Right cardiac atrium (tissue), 5 donors: ENCODE measurements at regions not wholly inside any gene's neighbourhood (a gene's known extent, or its start where the extent isn't known, plus 50 kb on each side); places are given as distances from the start of the nearest gene placed in this dataset.
"Not testable (repeated sequence)": the region's sequence is repeated elsewhere in the genome, so short reads cannot be mapped to it uniquely, and the experiment has no call there.

Experiments
- ATAC-seq, 2 donors: fragments of 200-7000 bp; cut with Tn5 transposase; one replicate each; pipeline versions ENCODE4 v1.8.0 to v1.9.1; 2020; ENCODE audit warnings: moderate library complexity in 2 of 2, mild to moderate bottlenecking in 1 of 2
- DNase-seq, 3 donors: peaks; one replicate each; pipeline ENCODE4 v3.0.0-alpha.2; 2020
- H3K27ac ChIP-seq: one replicate; pipeline ENCODE4 v1.5.1; 2013; ENCODE audit warnings: mild to moderate bottlenecking, low read length, control low read depth, moderate library complexity
- H3K27me3 ChIP-seq: one replicate; pipeline ENCODE4 v1.6.1; 2013; ENCODE audit not compliant: control insufficient read depth, insufficient read depth
- H3K4me1 ChIP-seq: one replicate; pipeline ENCODE4 v1.6.1; 2013; ENCODE audit warnings: low read length; ENCODE audit not compliant: control insufficient read depth, insufficient read depth
- H3K4me3 ChIP-seq: one replicate; pipeline ENCODE4 v1.5.1; 2013; ENCODE audit warnings: low read length, control low read depth
- H3K9me3 ChIP-seq: one replicate; pipeline ENCODE4 v1.6.1; 2013; ENCODE audit warnings: low read length; ENCODE audit not compliant: control insufficient read depth
- WGBS: extraction: QIAGEN DNeasy Blood & Tissue Kit; methylation state at CpG from one replicate; pipeline ENCODE4 v1.1.7; 2013; 5-methylcytosine and 5-hydroxymethylcytosine counted together
- intact Hi-C, 4 donors: fragments of 100-400 bp; cut with DNase I; formaldehyde crosslinking; loops; one replicate each; pipeline versions ENCODE4 v1.11.0 to v1.14.0; 2022 to 2023
- donor health status: healthy with polysubstance abuse.
- donor health status: DM: no; HTN: yes; CAD: no.
- donor health status: DM: no; HTN: no; CAD: no.
- donor health status: DM: no; HTN: yes; CAD: no; lungs with severe emphysema.
- donor health status: DM: yes; HTN: yes; CAD: no.

DNA sequence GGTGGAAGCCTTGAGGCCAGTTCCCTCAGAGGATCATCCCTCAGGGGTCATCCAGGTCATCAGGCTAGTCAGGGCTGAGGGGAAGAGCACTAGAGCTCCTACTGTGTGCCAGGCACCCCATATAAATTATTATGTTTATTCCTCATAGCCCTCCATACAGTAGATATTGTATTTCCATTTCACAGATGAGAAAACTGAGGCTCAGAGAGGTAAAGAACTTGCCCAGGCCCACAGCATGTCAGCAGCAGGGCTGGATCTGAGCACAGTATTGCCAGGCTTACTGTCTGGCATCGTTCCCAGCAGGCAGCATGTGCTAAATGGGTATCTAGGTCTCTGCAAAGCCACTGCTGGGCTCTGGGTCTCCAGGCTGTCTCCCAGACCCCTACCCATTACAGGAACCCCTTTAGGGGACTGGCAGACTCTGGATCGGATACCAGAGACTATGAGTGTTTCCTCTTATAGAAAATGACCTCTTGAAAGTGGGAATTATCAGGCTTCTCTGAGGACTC lies 153.3 kb downstream of the PTPRU start:
- no peaks in the 10 kb centered on the region for H3K27me3 ChIP-seq

GRCh38 chr1:29388884-29389283 lies 152.6 kb downstream of the PTPRU start:
- intact Hi-C loops = no loop called here
- ATAC-seq (no peak), DNase-seq (no peak)
- no peak overlapping the region for H3K4me3 ChIP-seq
- no peaks in the 10 kb centered on the region for H3K9me3 ChIP-seq
- H3K27me3 ChIP-seq = no peaks in the 10 kb centered on the region
- WGBS = 60% methylated on average over 6 of the region's 6 CpGs
- H3K4me1 ChIP-seq = no peaks in the 10 kb centered on the region
- H3K27ac ChIP-seq = no peak overlapping the region

More for the DNA sequence above, 153.3 kb downstream of the PTPRU start:
- H3K27ac ChIP-seq = no peak overlapping the region
- intact Hi-C loops = no loop called here
- WGBS = 47% methylated on average over 2 of the region's 2 CpGs
- DNase-seq = no peak
- ATAC-seq = no peak
- no peak overlapping the region for H3K4me3 ChIP-seq
- no peaks in the 10 kb centered on the region for H3K9me3 ChIP-seq
- no peaks in the 10 kb centered on the region for H3K4me1 ChIP-seq

DNA sequence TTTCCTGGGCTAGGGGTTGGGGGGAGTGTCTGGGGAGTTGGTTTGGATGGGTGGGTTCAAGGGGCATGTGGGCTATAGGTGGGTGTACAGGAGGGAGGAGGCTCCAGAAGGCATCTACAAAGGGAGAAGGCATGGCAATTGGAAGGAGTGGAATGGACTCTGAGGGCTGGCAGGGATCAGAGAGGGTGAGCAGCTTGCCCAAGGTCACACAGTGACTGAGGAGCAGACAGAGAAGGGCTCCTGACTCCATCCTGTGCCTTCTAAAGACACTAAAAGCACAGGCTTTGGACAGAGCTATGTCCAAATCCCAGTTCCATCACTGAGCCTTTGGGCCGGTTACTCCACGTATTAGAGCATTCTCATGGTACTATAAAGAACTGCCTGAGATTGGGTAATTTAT lies 151.8 kb downstream of the PTPRU start:
- Histone ChIP-seq H3K9me3 (no peaks in the 10 kb centered on the region), H3K27me3 (no peaks in the 10 kb centered on the region), H3K27ac (no peak overlapping the region), H3K4me1 (no peaks in the 10 kb centered on the region), H3K4me3 (no peak overlapping the region)
- DNase-seq = no peak
- intact Hi-C loops = no loop called here
- ATAC-seq = no peak
- 88% methylated on average over 2 of the region's 2 CpGs for WGBS

- intact Hi-C loops = no loop called here
- WGBS = 74% methylated on average over 3 of the region's 3 CpGs
- H3K27ac ChIP-seq = no peak overlapping the region
- no peaks in the 10 kb centered on the region for H3K4me1 ChIP-seq
- no peaks in the 10 kb centered on the region for H3K9me3 ChIP-seq
- no peaks in the 10 kb centered on the region for H3K27me3 ChIP-seq
- ATAC-seq = no peak
- DNase-seq = no peak
- no peak overlapping the region for H3K4me3 ChIP-seq
These were observed 150.9 kb downstream of the PTPRU start for GRCh38 chr1:29387210-29387609.

DNA sequence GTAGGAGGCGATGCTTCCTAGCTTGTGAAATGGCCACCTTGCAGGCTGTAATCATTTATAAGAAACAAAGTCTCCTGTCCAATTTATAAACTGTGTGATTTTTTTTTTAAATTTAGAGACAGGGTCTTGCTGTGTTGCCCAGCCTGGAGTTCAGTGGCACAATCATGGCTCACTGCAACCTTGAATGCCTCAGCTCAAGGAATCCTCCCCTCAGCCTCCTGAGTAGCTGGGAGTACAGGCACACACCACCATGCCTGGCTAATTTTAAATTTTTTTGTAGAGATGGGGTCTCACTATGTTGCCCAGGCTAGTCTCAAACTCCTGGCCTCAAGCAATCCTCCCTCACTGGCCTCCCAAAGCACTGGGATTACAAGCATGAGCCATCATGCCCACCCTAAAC lies 150.1 kb downstream of the PTPRU start:
- not testable (repeated sequence) for H3K27me3 ChIP-seq, ATAC-seq, H3K4me1 ChIP-seq

DNA sequence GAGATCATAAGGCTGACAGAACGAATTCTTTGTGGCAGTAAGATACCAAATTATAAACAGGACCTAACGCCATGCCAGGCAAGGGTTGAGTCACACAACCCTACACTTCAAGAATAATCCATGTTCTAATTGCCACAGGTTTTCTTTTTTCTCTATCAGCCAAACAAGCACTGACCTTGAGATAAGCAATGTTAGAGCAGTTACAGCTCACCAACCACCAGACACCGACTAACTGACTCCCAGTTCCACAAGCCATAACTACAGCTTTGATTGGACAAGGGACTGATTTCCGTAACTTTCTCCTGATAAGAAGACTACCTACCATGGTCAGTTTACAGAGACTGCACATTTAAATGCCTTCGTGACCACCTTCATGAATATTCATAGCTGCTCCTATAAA lies 149.6 kb downstream of the PTPRU start:
- WGBS = 43% methylated on average over 5 of the region's 5 CpGs
- ATAC-seq = no peak
- no peaks in the 10 kb centered on the region for H3K9me3 ChIP-seq
- H3K27ac ChIP-seq = no peak overlapping the region
- H3K4me3 ChIP-seq = no peak overlapping the region
- no peak for DNase-seq
- H3K27me3 ChIP-seq = no peaks in the 10 kb centered on the region
- H3K4me1 ChIP-seq = no peaks in the 10 kb centered on the region
- intact Hi-C loops = no loop called here

More for the DNA sequence above, 150.1 kb downstream of the PTPRU start:
- DNase-seq, H3K9me3 ChIP-seq, intact Hi-C loops, H3K4me3 ChIP-seq, H3K27ac ChIP-seq: not testable (repeated sequence)
- WGBS = 97% methylated on average over 1 of the region's 1 CpG

DNA sequence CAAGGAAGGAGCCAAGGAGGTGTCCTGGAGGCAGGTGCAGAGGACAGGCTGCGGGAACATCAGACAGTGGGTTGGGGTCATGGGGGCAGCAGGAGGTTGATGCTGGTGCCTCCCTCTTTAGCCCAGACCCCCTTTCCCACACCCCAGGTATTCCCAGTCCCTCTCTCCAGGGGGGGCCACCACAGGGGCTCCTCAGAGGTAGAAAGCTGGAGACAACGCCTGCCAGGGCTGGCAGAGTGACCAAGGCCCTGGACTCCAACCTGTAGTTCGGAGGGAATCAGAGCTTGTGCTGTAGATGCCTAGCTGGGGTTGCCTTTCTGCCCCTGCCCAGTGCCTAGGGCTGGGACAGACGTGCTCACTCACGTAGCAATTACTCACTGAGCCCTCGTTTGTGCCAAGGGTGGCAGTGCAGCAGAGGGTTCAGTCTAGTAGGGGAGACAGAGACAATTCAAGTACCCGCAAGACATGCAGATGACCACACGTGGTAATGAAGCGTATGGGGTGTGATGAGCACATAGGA lies 148.2 kb downstream of the PTPRU start:
- Histone ChIP-seq H3K4me1 (no peaks in the 10 kb centered on the region), H3K27me3 (no peaks in the 10 kb centered on the region), H3K4me3 (no peak overlapping the region), H3K9me3 (no peaks in the 10 kb centered on the region), H3K27ac (no peak overlapping the region)
- intact Hi-C loops = no loop called here
- ATAC-seq (no peak), DNase-seq (no peak)
- 86% methylated on average over 9 of the region's 9 CpGs for WGBS

DNA sequence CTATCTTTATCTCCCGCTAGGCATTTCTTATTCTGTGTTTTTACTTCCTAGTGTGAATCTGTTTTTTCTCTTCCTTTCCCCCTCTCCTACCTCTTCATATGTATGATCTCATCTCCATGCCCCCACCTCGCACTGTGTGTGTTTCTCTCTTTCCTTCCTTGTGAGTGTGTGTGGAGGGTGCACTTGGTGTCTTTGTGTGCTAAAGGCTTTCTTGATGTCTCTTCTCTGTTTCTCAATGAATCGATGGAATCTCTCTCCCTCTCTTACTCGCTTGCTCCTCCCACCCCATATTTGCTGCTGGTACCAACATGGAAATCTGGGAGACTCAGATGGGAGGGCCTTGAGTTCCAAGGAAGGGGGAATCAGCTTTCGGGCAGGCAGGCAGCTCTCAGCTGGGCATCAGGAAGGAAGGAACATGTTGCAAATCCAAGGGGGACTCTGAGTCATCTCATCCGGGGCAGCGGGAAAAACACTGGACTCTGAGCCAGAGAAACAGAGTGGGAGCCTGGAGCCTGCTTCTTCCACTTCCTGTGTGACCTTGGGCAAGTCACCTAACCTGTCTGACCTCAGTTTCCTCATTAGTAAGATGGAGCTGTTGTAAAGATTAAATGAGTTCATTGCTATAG lies 147.5 kb downstream of the PTPRU start:
- no peak overlapping the region for H3K27ac ChIP-seq
- no peaks in the 10 kb centered on the region for H3K4me1 ChIP-seq
- no peak overlapping the region for H3K4me3 ChIP-seq
- no peaks in the 10 kb centered on the region for H3K27me3 ChIP-seq
- 33% methylated on average over 7 of the region's 7 CpGs for WGBS
- no peak for ATAC-seq
- H3K9me3 ChIP-seq = no peaks in the 10 kb centered on the region
- DNase-seq = no peak
- intact Hi-C loops = no loop called here

- Histone ChIP-seq H3K4me3 (no peak overlapping the region), H3K27me3 (no peaks in the 10 kb centered on the region), H3K27ac (no peak overlapping the region), H3K4me1 (no peaks in the 10 kb centered on the region), H3K9me3 (no peaks in the 10 kb centered on the region)
- 43% methylated on average over 21 of the region's 21 CpGs for WGBS
- DNase-seq (no peak), ATAC-seq (no peak)
- intact Hi-C loops = no loop called here
These were observed 146.8 kb downstream of the PTPRU start for GRCh38 chr1:29382851-29383745.

- H3K9me3 ChIP-seq = no peaks in the 10 kb centered on the region
- DNase-seq (no peak), ATAC-seq (no peak)
- H3K4me1 ChIP-seq = no peaks in the 10 kb centered on the region
- H3K27ac ChIP-seq = no peak overlapping the region
- intact Hi-C loops = no loop called here
- H3K27me3 ChIP-seq = no peaks in the 10 kb centered on the region
- 82% methylated on average over 7 of the region's 7 CpGs for WGBS
- no peak overlapping the region for H3K4me3 ChIP-seq
These were observed 145.1 kb downstream of the PTPRU start for GRCh38 chr1:29381426-29381825.

GRCh38 chr1:29380532-29380931 lies 144.2 kb downstream of the PTPRU start:
- no peaks in the 10 kb centered on the region for H3K27me3 ChIP-seq
- H3K27ac ChIP-seq = no peak overlapping the region

More at GRCh38 chr1:29380532-29380931, 144.2 kb downstream of the PTPRU start:
- intact Hi-C loops = no loop called here
- 57% methylated on average over 1 of the region's 1 CpG for WGBS
- DNase-seq (no peak), ATAC-seq (no peak)
- Histone ChIP-seq H3K4me1 (no peaks in the 10 kb centered on the region), H3K9me3 (no peaks in the 10 kb centered on the region), H3K4me3 (no peak overlapping the region)
